Gastrocnemius medialis (tissue), 4 donors: ENCODE measurements at regions not wholly inside any gene's neighbourhood (a gene's known extent, or its start where the extent isn't known, plus 50 kb on each side); places are given as distances from the start of the nearest gene placed in this dataset.

ENCODE experiments used
- ATAC-seq, 2 donors: fragments of 150-250 bp; one replicate each; pipeline ENCODE4 v1.9.1; 2016
- DNase-seq, 2 donors: peaks; one replicate each; pipeline ENCODE4 v3.0.0-alpha.2; 2019
- H3K27ac ChIP-seq, 4 donors: fragments of 200-600 bp; sonication (generic); 1 replicate in 1 of 4; 2 replicates in 3 of 4; pipeline ENCODE4 v1.5.1; 2016 to 2018; ENCODE audit warnings: mild to moderate bottlenecking in 2 of 4, moderate library complexity in 1 of 4
- H3K27me3 ChIP-seq, 3 donors: fragments of 200-600 bp; sonication (generic) in 2 of 3; 1 replicate in 1 of 3; 2 replicates in 2 of 3; pipeline versions ENCODE4 v1.5.1 to v1.6.0; 2016 to 2019; ENCODE audit warnings: mild to moderate bottlenecking in 1 of 3, moderate library complexity in 1 of 3
- H3K36me3 ChIP-seq, 2 donors: fragments of 200-600 bp; sonication (generic) in 1 of 2; one replicate each; pipeline ENCODE4 v1.5.1; 2017 to 2018
- H3K4me1 ChIP-seq, 2 donors: fragments of 200-600 bp; sonication (generic) in 1 of 2; one replicate each; pipeline ENCODE4 v1.5.1; 2016 to 2017; ENCODE audit warnings: mild to moderate bottlenecking in 2 of 2
- H3K4me3 ChIP-seq, 4 donors: fragments of 200-600 bp; sonication (generic) in 3 of 4; 1 replicate in 1 of 4; 2 replicates in 3 of 4; pipeline ENCODE4 v1.5.1; 2016 to 2019; ENCODE audit warnings: mild to moderate bottlenecking in 2 of 4
- H3K9me3 ChIP-seq, 3 donors: fragments of 200-600 bp; sonication (generic) in 2 of 3; 1 replicate in 1 of 3; 2 replicates in 2 of 3; pipeline ENCODE4 v1.5.1; 2016 to 2019
- POLR2A ChIP-seq, 2 donors: fragments of 450-650 bp; IDR thresholded peaks; one replicate each; pipeline ENCODE4 v1.6.1; 2017; ENCODE audit warnings: antibody characterized with exemption in 2 of 2, mild to moderate bottlenecking in 2 of 2, moderate library complexity in 2 of 2
- in situ Hi-C, 4 donors: fragments of 200-750 bp; cut with MboI; loops; one replicate each; pipeline versions ENCODE4 v1.15.0 to v1.8.0; 2017; ENCODE audit warnings: low sequenced_read_pairs in 4 of 4
- intact Hi-C: fragments of 100-400 bp; cut with DNase I; formaldehyde crosslinking; loops from one replicate; pipeline ENCODE4 v1.15.1; 2023; ENCODE audit warnings: low total_unique reads
- TF ChIP-seq, protein P1 (sequence below), 5 experiments: fragments of 450-650 bp in 3 of 5; fragments of 200-600 bp in 2 of 5; sonication (generic) in 2 of 5; IDR thresholded peaks in 4 of 5; conservative IDR thresholded peaks in 1 of 5; 1 replicate in 4 of 5; 2 replicates in 1 of 5; pipeline ENCODE4 v1.5.1; 2016 to 2019; ENCODE audit warnings: antibody characterized with exemption in 5 of 5, mild to moderate bottlenecking in 3 of 5, moderate library complexity in 3 of 5

DNA sequence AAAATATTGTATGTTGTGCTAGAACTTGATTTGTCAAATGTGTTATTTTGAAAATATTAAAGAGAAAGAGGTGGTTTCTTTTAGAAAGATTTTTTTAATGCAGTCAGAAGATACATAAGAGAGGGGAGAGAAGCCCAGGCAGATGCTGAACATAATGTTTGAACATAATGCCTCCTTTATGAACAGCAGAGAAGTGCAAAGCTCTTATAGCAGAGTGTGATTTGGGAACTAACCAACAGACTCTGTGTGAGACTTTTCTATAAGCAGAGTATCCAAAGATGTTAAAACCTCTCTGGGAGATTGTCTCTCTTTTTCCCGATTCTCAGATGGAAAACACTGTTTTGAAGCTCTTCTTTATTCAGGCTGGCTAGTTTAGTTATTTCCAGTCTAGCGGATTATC lies 1274.1 kb upstream of the SPRY2 start:
- Histone ChIP-seq H3K36me3 (no peaks in the 10 kb centered on the region), H3K27ac (no peak overlapping the region), H3K27me3 (no peaks in the 10 kb centered on the region), H3K9me3 (no peaks in the 10 kb centered on the region), H3K4me3 (no peak overlapping the region), H3K4me1 (no peaks in the 10 kb centered on the region)
- in situ Hi-C loops (no loop called here), intact Hi-C loops (no loop called here)
- ATAC-seq (no peak), DNase-seq (no peak)
- TF ChIP-seq POLR2A (IDR thresholded peaks at IDR 0.05): no peak
- TF ChIP-seq, protein P1, sequence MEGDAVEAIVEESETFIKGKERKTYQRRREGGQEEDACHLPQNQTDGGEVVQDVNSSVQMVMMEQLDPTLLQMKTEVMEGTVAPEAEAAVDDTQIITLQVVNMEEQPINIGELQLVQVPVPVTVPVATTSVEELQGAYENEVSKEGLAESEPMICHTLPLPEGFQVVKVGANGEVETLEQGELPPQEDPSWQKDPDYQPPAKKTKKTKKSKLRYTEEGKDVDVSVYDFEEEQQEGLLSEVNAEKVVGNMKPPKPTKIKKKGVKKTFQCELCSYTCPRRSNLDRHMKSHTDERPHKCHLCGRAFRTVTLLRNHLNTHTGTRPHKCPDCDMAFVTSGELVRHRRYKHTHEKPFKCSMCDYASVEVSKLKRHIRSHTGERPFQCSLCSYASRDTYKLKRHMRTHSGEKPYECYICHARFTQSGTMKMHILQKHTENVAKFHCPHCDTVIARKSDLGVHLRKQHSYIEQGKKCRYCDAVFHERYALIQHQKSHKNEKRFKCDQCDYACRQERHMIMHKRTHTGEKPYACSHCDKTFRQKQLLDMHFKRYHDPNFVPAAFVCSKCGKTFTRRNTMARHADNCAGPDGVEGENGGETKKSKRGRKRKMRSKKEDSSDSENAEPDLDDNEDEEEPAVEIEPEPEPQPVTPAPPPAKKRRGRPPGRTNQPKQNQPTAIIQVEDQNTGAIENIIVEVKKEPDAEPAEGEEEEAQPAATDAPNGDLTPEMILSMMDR (IDR thresholded peaks at IDR 0.05 in 4 of 5, conservative IDR thresholded peaks at IDR 0.05 in 1 of 5): no peak

- in situ Hi-C loops (no loop called here), intact Hi-C loops (no loop called here)
- DNase-seq: no peak
- Histone ChIP-seq H3K4me1 (no peaks in the 10 kb centered on the region), H3K9me3 (no peaks in the 10 kb centered on the region), H3K27ac (no peak overlapping the region), H3K36me3 (no peaks in the 10 kb centered on the region), H3K4me3 (no peak overlapping the region), H3K27me3 (no peaks in the 10 kb centered on the region)
- no peak for ATAC-seq
- no peak for TF ChIP-seq POLR2A (IDR thresholded peaks at IDR 0.05)
- TF ChIP-seq, protein P1 (IDR thresholded peaks at IDR 0.05 in 4 of 5, conservative IDR thresholded peaks at IDR 0.05 in 1 of 5): no peak
These were observed 1269.7 kb upstream of the SPRY2 start for GRCh38 chr13:81610644-81611043.

DNA sequence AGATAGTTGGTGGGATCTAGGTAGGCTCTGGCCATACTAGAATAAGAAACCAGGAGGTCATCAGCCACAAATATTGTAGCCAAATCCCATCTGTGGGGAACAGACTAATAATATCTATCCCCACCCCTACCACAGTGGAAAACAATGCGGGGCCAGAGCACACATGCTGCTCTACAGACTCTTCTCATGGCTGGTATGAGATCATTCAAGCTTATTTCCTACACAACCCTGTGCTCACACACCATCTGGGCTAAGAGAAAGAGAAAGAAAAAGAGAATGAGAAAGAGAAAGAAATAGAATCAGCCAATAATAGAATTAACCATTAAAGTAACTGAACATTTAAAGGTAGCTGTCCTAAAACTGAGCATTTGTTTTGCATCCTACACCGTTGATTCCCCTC lies 1268.4 kb upstream of the SPRY2 start:
- ATAC-seq: no peak
- TF ChIP-seq, protein P1 (IDR thresholded peaks at IDR 0.05 in 4 of 5, conservative IDR thresholded peaks at IDR 0.05 in 1 of 5): no peak
- TF ChIP-seq POLR2A (IDR thresholded peaks at IDR 0.05): no peak
- Histone ChIP-seq H3K4me1 (no peaks in the 10 kb centered on the region), H3K4me3 (no peak overlapping the region), H3K9me3 (no peaks in the 10 kb centered on the region), H3K27ac (no peak overlapping the region), H3K36me3 (no peaks in the 10 kb centered on the region), H3K27me3 (no peaks in the 10 kb centered on the region)
- intact Hi-C loops (no loop called here), in situ Hi-C loops (no loop called here)
- DNase-seq: no peak

GRCh38 chr13:81606074-81606473 lies 1265.1 kb upstream of the SPRY2 start:
- no peak overlapping the region for H3K4me3 ChIP-seq
- no peak for ATAC-seq
- no peaks in the 10 kb centered on the region for H3K4me1 ChIP-seq
- no peaks in the 10 kb centered on the region for H3K9me3 ChIP-seq
- intact Hi-C loops: no loop called here
- H3K36me3 ChIP-seq: no peaks in the 10 kb centered on the region
- DNase-seq: no peak
- TF ChIP-seq, protein P1 (IDR thresholded peaks at IDR 0.05 in 4 of 5, conservative IDR thresholded peaks at IDR 0.05 in 1 of 5): no peak
- TF ChIP-seq POLR2A (IDR thresholded peaks at IDR 0.05): no peak
- H3K27ac ChIP-seq: no peak overlapping the region
- in situ Hi-C loops: no loop called here
- no peaks in the 10 kb centered on the region for H3K27me3 ChIP-seq

DNA sequence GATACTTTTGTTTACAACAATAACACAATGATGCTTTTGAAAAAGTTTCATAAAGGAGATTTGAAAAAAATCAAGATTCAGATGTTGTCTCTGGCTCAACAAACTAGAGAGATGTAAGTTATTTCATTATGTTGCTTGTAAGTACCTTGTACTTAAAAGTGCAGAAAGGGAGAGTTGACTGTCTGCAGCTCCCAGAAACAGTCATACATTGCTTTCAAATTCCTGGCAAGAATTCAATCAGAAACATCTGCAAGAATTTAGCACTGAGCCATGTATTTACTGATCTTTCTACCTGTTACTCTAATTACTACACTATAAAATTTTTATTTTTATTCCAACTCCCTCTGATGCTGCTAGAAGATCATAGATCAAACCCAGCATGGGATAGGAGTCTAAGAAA lies 1261.3 kb upstream of the SPRY2 start:
- intact Hi-C loops: no loop called here
- no peak overlapping the region for H3K4me3 ChIP-seq
- no peak overlapping the region for H3K27ac ChIP-seq
- H3K4me1 ChIP-seq: no peaks in the 10 kb centered on the region
- no peaks in the 10 kb centered on the region for H3K36me3 ChIP-seq
- TF ChIP-seq, protein P1 (IDR thresholded peaks at IDR 0.05 in 4 of 5, conservative IDR thresholded peaks at IDR 0.05 in 1 of 5): no peak
- TF ChIP-seq POLR2A (IDR thresholded peaks at IDR 0.05): no peak
- DNase-seq (no peak), ATAC-seq (no peak)
- in situ Hi-C loops: no loop called here
- H3K9me3 ChIP-seq: no peaks in the 10 kb centered on the region
- H3K27me3 ChIP-seq: no peaks in the 10 kb centered on the region
